ENCODE measurements at regions not wholly inside any gene's neighbourhood (a gene's known extent, or its start where the extent isn't known, plus 50 kb on each side); places are given as distances from the start of the nearest gene placed in this dataset.

GRCh38 chr7:69395061-69395714 lies 203.1 kb upstream of the AUTS2 start:
- H3K4me1 ChIP-seq (ENCODE audit: control insufficient read depth in 1 of 2, insufficient read depth in 2 of 2, low read length in 2 of 2), result peaks cover 0 to 10% of the 10 kb centered on the region in 2 donors
- no peak overlapping the region for H3K4me3 ChIP-seq (ENCODE audit: low read depth in 1 of 2, low read length in 2 of 2)
- H3K27me3 ChIP-seq (ENCODE audit: low read depth, low read length), result no peaks in the 10 kb centered on the region
- H3K9me3 ChIP-seq (ENCODE audit: control insufficient read depth in 1 of 2, low read length in 2 of 2), result no peaks in the 10 kb centered on the region
- H3K36me3 ChIP-seq (ENCODE audit: control insufficient read depth in 1 of 2, insufficient read depth in 2 of 2, low read length in 2 of 2), result no peaks in the 10 kb centered on the region
- H3K27ac ChIP-seq (ENCODE audit: low read length), result no peak overlapping the region

GRCh38 chr7:69398986-69399385 lies 199.3 kb upstream of the AUTS2 start:
- Histone ChIP-seq H3K27me3 (ENCODE audit: low read depth, low read length) (no peaks in the 10 kb centered on the region), H3K27ac (ENCODE audit: low read length) (no peak overlapping the region), H3K4me1 (ENCODE audit: control insufficient read depth in 1 of 2, insufficient read depth in 2 of 2, low read length in 2 of 2) (peaks cover 0 to 10% of the 10 kb centered on the region in 2 donors), H3K36me3 (ENCODE audit: control insufficient read depth in 1 of 2, insufficient read depth in 2 of 2, low read length in 2 of 2) (no peaks in the 10 kb centered on the region), H3K4me3 (ENCODE audit: low read depth in 1 of 2, low read length in 2 of 2) (no peak overlapping the region), H3K9me3 (ENCODE audit: control insufficient read depth in 1 of 2, low read length in 2 of 2) (no peaks in the 10 kb centered on the region)

- no peaks in the 10 kb centered on the region for H3K9me3 ChIP-seq (ENCODE audit: control insufficient read depth in 1 of 2, low read length in 2 of 2)
- H3K4me1 ChIP-seq (ENCODE audit: control insufficient read depth in 1 of 2, insufficient read depth in 2 of 2, low read length in 2 of 2), result peaks cover 0 to 10% of the 10 kb centered on the region in 2 donors
- no peaks in the 10 kb centered on the region for H3K27me3 ChIP-seq (ENCODE audit: low read depth, low read length)
- H3K4me3 ChIP-seq (ENCODE audit: low read depth in 1 of 2, low read length in 2 of 2), result no peak overlapping the region
- H3K36me3 ChIP-seq (ENCODE audit: control insufficient read depth in 1 of 2, insufficient read depth in 2 of 2, low read length in 2 of 2), result no peaks in the 10 kb centered on the region
- no peak overlapping the region for H3K27ac ChIP-seq (ENCODE audit: low read length)
Observed at GRCh38 chr7:69399401-69399800, 198.9 kb upstream of the AUTS2 start.

GRCh38 chr7:69402696-69403095 lies 195.6 kb upstream of the AUTS2 start:
- no peaks in the 10 kb centered on the region for H3K4me1 ChIP-seq (ENCODE audit: control insufficient read depth in 1 of 2, insufficient read depth in 2 of 2, low read length in 2 of 2)
- H3K9me3 ChIP-seq (ENCODE audit: control insufficient read depth in 1 of 2, low read length in 2 of 2), result no peaks in the 10 kb centered on the region
- no peak overlapping the region for H3K4me3 ChIP-seq (ENCODE audit: low read depth in 1 of 2, low read length in 2 of 2)
- H3K36me3 ChIP-seq (ENCODE audit: control insufficient read depth in 1 of 2, insufficient read depth in 2 of 2, low read length in 2 of 2), result no peaks in the 10 kb centered on the region
- H3K27me3 ChIP-seq (ENCODE audit: low read depth, low read length), result no peaks in the 10 kb centered on the region
- H3K27ac ChIP-seq (ENCODE audit: low read length), result no peak overlapping the region

- no peaks in the 10 kb centered on the region for H3K36me3 ChIP-seq (ENCODE audit: control insufficient read depth in 1 of 2, insufficient read depth in 2 of 2, low read length in 2 of 2)
- H3K9me3 ChIP-seq (ENCODE audit: control insufficient read depth in 1 of 2, low read length in 2 of 2), result no peaks in the 10 kb centered on the region
- no peaks in the 10 kb centered on the region for H3K27me3 ChIP-seq (ENCODE audit: low read depth, low read length)
- H3K27ac ChIP-seq (ENCODE audit: low read length), result no peak overlapping the region
- H3K4me1 ChIP-seq (ENCODE audit: control insufficient read depth in 1 of 2, insufficient read depth in 2 of 2, low read length in 2 of 2), result no peaks in the 10 kb centered on the region
- H3K4me3 ChIP-seq (ENCODE audit: low read depth in 1 of 2, low read length in 2 of 2), result no peak overlapping the region
Observed at GRCh38 chr7:69403169-69403568, 195.1 kb upstream of the AUTS2 start.

GRCh38 chr7:69411018-69411417 lies 187.3 kb upstream of the AUTS2 start:
- Histone ChIP-seq H3K4me1 (ENCODE audit: control insufficient read depth in 1 of 2, insufficient read depth in 2 of 2, low read length in 2 of 2) (no peaks in the 10 kb centered on the region), H3K27me3 (ENCODE audit: low read depth, low read length) (no peaks in the 10 kb centered on the region), H3K9me3 (ENCODE audit: control insufficient read depth in 1 of 2, low read length in 2 of 2) (no peaks in the 10 kb centered on the region), H3K4me3 (ENCODE audit: low read depth in 1 of 2, low read length in 2 of 2) (no peak overlapping the region), H3K36me3 (ENCODE audit: control insufficient read depth in 1 of 2, insufficient read depth in 2 of 2, low read length in 2 of 2) (no peaks in the 10 kb centered on the region), H3K27ac (ENCODE audit: low read length) (no peak overlapping the region)

GRCh38 chr7:69411466-69411865 lies 186.8 kb upstream of the AUTS2 start:
- H3K4me1 ChIP-seq (ENCODE audit: control insufficient read depth in 1 of 2, insufficient read depth in 2 of 2, low read length in 2 of 2), result no peaks in the 10 kb centered on the region
- no peaks in the 10 kb centered on the region for H3K36me3 ChIP-seq (ENCODE audit: control insufficient read depth in 1 of 2, insufficient read depth in 2 of 2, low read length in 2 of 2)
- no peaks in the 10 kb centered on the region for H3K27me3 ChIP-seq (ENCODE audit: low read depth, low read length)
- H3K9me3 ChIP-seq (ENCODE audit: control insufficient read depth in 1 of 2, low read length in 2 of 2), result no peaks in the 10 kb centered on the region
- H3K27ac ChIP-seq (ENCODE audit: low read length), result no peak overlapping the region
- H3K4me3 ChIP-seq (ENCODE audit: low read depth in 1 of 2, low read length in 2 of 2), result no peak overlapping the region

- H3K36me3 ChIP-seq (ENCODE audit: control insufficient read depth in 1 of 2, insufficient read depth in 2 of 2, low read length in 2 of 2), result no peaks in the 10 kb centered on the region
- H3K9me3 ChIP-seq (ENCODE audit: control insufficient read depth in 1 of 2, low read length in 2 of 2), result no peaks in the 10 kb centered on the region
- no peaks in the 10 kb centered on the region for H3K27me3 ChIP-seq (ENCODE audit: low read depth, low read length)
- H3K4me3 ChIP-seq (ENCODE audit: low read depth in 1 of 2, low read length in 2 of 2), result no peak overlapping the region
- H3K27ac ChIP-seq (ENCODE audit: low read length), result no peak overlapping the region
- H3K4me1 ChIP-seq (ENCODE audit: control insufficient read depth in 1 of 2, insufficient read depth in 2 of 2, low read length in 2 of 2), result no peaks in the 10 kb centered on the region
Observed at GRCh38 chr7:69412331-69413146, 185.7 kb upstream of the AUTS2 start.

GRCh38 chr7:69414555-69414954 lies 183.7 kb upstream of the AUTS2 start:
- no peaks in the 10 kb centered on the region for H3K4me1 ChIP-seq (ENCODE audit: control insufficient read depth in 1 of 2, insufficient read depth in 2 of 2, low read length in 2 of 2)
- H3K27me3 ChIP-seq (ENCODE audit: low read depth, low read length), result no peaks in the 10 kb centered on the region
- H3K4me3 ChIP-seq (ENCODE audit: low read depth in 1 of 2, low read length in 2 of 2), result no peak overlapping the region
- H3K27ac ChIP-seq (ENCODE audit: low read length), result no peak overlapping the region
- no peaks in the 10 kb centered on the region for H3K9me3 ChIP-seq (ENCODE audit: control insufficient read depth in 1 of 2, low read length in 2 of 2)
- no peaks in the 10 kb centered on the region for H3K36me3 ChIP-seq (ENCODE audit: control insufficient read depth in 1 of 2, insufficient read depth in 2 of 2, low read length in 2 of 2)

- no peaks in the 10 kb centered on the region for H3K27me3 ChIP-seq (ENCODE audit: low read depth, low read length)
- no peak overlapping the region for H3K27ac ChIP-seq (ENCODE audit: low read length)
- H3K9me3 ChIP-seq (ENCODE audit: control insufficient read depth in 1 of 2, low read length in 2 of 2), result no peaks in the 10 kb centered on the region
- peaks cover 0 to 9% of the 10 kb centered on the region in 2 donors for H3K4me1 ChIP-seq (ENCODE audit: control insufficient read depth in 1 of 2, insufficient read depth in 2 of 2, low read length in 2 of 2)
- H3K36me3 ChIP-seq (ENCODE audit: control insufficient read depth in 1 of 2, insufficient read depth in 2 of 2, low read length in 2 of 2), result no peaks in the 10 kb centered on the region
- H3K4me3 ChIP-seq (ENCODE audit: low read depth in 1 of 2, low read length in 2 of 2), result no peak overlapping the region
Observed at GRCh38 chr7:69418869-69419670, 179.2 kb upstream of the AUTS2 start.

GRCh38 chr7:69419934-69420333 lies 178.3 kb upstream of the AUTS2 start:
- Histone ChIP-seq H3K27ac (ENCODE audit: low read length) (no peak overlapping the region), H3K4me1 (ENCODE audit: control insufficient read depth in 1 of 2, insufficient read depth in 2 of 2, low read length in 2 of 2) (peaks cover 0 to 9% of the 10 kb centered on the region in 2 donors), H3K27me3 (ENCODE audit: low read depth, low read length) (no peaks in the 10 kb centered on the region), H3K9me3 (ENCODE audit: control insufficient read depth in 1 of 2, low read length in 2 of 2) (no peaks in the 10 kb centered on the region), H3K36me3 (ENCODE audit: control insufficient read depth in 1 of 2, insufficient read depth in 2 of 2, low read length in 2 of 2) (no peaks in the 10 kb centered on the region), H3K4me3 (ENCODE audit: low read depth in 1 of 2, low read length in 2 of 2) (no peak overlapping the region)

Data from muscle layer of duodenum (tissue), 2 donors.